NCI-H2171 treated with DMSO at 0.1 percent for 48 hours (cell line): ENCODE measurements at regions not wholly inside any gene's neighbourhood (a gene's known extent, or its start where the extent isn't known, plus 50 kb on each side); places are given as distances from the start of the nearest gene placed in this dataset.

ENCODE experiments used
- DNase-seq: peaks from one replicate; lab custom pipeline; 2025; lab: John Stamatoyannopoulos, UW

GRCh38 chr9:107644733-107645463, 155.3 kb upstream of the KLF4 start:
- DNase-seq = no peak

DNA sequence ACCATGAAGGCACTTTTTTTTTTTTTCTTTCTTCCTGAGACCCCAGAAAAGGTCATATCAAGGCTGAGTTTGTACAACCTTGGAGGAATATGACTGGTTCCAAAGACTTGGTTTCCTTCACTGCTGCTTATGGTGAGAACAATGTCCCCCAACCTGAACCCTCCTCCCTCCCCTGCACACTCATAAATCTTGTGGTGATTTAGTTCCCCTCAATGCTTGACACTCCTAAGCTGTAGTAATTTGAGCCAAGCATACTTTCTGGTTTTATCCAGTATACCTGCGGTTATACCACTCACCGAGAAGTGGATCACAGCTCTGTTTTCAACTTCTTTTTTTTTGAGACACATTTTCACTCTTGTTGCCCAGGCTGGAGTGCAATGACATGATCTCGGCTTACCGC, 149.9 kb upstream of the KLF4 start:
- DNase-seq = peak; percentile 43

DNA sequence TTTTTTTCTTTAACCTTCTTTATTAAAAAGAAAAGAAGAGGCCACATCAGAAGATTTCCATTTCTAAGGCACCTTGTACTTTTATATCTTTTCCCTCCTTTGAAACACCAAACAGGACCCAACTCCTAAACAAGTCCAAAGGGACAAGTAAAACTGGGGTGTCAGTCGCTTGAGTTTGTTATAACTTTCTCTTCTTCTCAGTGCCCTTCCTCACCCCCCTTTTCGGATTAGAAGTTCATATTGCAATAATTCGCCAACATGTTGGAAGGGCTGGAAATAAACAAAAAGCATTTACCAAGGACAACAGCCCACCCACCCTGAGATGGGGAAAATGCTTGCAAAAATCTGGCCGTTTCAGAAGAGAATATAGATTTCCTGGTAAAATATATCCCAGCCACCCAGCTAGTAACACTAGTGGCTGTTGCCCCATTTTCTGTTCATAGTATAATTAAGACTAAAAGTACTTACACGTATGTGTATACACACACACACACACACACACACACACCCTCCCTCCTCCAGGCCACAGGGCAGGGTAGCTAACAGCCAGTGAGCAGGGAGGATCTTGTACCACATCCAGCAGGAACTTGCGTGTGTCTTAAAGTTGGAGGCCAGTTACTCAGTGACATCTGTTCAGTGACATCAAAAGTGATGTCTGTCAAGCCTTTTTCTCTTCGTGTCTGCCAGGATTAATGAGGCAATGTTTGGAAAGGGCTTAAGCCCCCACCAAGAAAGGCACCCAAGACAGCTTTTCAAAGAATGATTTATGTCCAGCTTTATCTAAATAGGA, 149.1 kb upstream of the KLF4 start:
- peak; percentile 52 for DNase-seq

DNA sequence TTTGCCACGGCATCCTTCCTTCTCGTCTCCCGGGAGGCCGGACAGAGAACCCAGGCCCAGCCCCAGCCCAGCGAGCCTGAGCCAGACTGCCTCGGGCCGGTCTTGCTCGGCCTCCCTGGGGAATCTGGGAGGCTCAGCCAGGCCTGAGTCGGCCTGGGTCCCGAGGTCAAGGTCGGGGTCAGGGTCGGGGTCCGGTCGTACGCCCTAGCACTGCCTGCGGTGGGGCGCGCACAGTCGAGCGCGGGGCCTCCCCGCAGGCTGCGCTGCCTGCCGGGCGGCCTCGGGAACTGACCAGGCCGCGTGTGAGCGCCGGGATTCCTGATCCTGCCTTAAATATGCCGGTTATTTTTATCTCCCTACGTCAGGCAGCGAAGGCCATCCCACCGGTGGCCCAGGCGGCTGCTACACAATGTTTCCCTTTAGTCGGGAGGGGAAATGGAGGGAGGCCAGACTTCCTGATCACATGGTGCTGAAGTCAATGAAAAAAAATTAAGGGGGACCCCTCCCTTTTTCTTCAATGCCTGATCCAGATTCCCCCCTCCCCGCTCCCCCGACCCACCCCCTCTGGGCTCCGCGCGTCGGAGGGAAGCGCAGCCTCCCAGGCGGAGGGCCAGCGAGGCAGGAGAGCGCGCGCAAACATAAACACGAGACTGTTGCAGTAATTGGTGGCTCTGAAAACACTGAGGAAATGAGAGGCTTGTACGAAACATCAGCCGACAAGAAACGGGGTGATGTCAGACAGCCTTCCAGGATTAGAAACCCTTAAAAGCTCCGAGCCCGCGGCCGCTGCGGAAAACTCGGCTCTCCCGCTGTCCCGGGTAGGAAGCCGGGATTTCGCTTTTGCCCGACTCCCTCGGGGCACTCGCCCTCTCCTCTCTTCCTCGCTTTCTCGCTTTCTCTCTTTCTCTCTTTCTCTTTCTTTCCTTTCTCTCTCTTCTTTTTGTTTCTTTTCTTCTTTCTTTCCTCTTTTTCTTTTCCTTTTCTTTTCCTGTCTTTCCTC, 148.2 kb upstream of the KLF4 start:
- DNase-seq = peak; percentile 15

- DNase-seq = no peak
These were observed 147.2 kb upstream of the KLF4 start for GRCh38 chr9:107636571-107637381.

DNA sequence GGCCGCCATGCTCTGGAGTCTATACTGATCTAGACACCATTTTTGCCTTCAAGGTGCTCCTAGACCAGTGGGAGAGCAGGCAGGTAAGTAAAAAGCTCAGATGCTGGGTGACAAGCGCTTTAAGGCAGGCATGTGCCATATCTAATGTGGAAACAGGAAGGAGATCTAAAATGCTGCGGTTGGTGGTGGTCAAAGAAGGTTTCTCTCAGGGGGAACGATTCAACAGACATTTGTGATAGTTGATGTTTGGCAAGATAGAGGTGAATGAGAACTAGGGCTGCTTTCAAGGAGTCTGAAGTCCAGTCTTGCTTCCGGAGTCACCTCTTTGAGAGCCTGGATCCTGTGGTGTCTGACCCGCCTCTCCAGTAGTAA, 146.2 kb upstream of the KLF4 start:
- DNase-seq = no peak

GRCh38 chr9:107635101-107635802, 145.7 kb upstream of the KLF4 start:
- no peak for DNase-seq

- DNase-seq = peak; percentile 11
These were observed 143.8 kb upstream of the KLF4 start for GRCh38 chr9:107633406-107633805.

DNA sequence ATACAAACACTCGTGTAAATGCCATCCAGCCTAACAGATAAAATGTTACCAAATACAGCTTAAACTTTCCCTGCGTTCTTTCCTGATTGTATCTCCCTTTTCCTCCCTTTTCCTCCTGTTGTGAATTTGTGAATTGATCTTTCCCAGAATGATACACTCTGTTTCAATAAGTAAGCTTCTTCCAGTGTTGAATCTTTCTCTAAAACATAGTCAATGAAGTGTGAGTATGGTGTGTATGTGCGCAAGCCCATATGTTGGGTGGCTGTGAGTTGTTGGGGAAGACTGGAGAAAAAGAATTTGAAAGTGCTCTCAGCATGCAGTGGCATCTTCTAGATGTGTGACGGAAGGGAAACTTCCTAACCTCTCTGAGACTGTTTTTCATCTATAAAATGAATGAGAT, 143.1 kb upstream of the KLF4 start:
- DNase-seq = no peak

- DNase-seq = no peak
These were observed 142.6 kb upstream of the KLF4 start for GRCh38 chr9:107632216-107632615.

- no peak for DNase-seq
These were observed 142.2 kb upstream of the KLF4 start for GRCh38 chr9:107631788-107632187.

DNA sequence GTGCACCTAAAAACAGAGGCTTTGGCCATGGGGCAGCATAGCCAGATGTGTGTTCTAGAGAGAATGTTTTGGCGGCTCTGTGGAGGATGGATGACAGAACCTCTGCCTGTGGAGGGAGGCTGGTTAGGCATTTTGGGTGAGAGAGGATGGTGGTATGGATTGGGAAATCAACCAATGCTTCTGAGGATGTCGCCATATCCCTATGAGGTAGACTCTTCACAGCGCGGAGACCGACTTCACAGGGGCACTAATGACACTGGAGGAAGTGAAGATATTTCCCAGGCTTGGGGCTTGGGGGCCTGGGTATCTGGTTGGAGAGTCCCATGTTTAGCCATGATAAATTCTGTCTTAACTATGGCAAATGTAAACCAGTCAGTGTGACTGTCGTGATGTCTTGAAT, 140.6 kb upstream of the KLF4 start:
- DNase-seq = no peak

DNA sequence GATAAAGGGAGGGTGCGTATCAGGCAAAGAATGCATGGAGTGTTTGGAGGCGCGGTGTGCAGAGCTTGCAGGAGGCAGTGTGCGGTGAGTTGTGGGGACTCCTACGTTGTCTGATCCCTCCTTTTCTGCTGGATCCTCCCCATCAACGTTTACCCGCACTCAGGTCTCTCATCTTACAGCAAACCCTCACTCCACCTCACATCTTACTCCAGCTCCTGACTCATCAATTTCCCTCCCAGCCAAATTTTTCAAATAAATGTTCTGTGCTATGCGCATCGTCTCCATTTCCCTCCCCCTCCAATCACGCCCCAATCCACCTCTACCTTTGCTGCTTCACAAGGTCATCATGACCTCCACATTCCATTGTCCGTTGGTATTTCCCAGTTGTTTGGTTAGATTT, 138.9 kb upstream of the KLF4 start:
- no peak for DNase-seq

DNA sequence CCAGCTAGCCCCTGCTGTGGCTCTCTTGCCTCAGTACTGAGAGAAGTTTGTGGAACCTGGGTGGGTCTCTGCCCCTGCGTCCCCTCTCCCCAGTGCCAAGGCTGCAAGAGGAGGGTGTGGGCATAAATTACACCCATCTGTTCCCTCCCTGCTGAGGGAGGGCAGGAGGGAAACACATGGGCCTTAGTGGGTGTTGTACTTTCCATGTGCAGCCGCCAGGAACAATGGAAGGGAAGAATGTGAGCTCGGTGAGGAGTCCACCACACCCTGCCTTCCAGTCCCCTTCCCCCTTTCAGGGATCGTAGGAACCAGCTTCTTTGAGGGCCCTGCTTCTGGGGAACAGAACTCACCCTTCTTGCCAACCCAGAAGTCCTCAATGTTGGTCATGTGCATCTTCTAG, 138.2 kb upstream of the KLF4 start:
- DNase-seq = peak; percentile 7

GRCh38 chr9:107626118-107626517, 136.5 kb upstream of the KLF4 start:
- no peak for DNase-seq

DNA sequence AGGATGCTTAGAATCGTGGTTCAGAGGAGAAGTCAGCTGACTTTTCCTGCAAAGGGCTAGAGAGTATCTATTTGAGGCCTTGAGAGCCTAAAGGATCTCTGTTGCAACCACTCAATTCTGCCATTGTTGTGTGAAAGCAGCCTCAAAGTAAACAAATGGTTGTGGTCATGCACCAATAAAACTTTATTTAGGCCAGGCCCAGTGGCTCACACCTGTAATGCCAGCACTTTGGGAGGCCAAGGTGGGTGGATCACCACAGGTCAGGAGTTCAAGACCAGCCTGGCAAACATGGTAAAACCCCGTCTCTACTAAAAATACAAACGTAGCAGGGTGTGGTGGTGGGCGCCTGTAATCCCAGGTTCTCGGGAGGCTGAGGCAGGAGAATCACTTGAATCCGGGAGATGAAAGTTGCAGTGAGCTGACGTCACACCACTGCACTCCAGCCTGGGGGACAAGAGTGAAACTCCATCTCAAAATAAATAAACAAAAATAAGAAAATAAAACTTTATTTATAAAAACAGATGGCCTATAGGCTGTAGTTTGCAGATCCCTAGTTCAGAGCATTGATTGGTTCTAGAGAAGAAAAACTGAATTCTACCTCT, 135.9 kb upstream of the KLF4 start:
- DNase-seq = no peak

DNA sequence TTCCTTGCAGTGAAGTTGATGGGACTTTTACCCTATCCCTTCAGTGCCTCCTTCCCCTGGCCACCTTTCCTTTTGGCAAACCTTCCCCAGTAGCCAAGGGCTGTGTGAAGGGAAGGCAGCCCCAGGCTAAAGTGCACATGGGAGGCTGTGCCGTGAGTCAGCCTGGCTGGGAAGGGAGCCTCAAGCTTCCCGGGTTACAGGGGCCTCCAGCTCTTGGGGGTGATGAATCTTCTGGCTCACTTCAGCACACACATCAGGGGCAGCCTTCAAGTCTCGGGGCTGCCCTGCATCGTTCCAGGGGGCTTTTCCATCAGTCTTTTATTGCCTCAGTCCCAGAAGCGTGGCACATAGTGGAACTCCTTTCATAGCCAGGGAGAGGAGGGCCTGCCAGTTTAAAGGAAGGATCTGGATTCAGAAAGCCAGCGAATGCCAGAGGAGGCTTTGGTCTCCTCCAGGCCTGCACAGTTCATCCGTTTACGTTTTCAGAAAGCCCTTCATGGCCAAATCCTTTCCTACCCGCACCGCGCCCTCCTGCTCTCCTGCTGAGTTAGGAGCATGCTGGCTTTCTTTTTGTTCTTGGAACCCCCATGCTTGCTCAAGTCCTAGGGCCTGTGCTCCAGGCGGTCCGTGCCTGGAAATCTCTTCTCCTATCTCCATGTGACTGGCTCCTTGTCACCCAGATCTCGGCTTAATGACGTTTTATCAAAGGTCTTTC, 134.8 kb upstream of the KLF4 start:
- DNase-seq = no peak

DNA sequence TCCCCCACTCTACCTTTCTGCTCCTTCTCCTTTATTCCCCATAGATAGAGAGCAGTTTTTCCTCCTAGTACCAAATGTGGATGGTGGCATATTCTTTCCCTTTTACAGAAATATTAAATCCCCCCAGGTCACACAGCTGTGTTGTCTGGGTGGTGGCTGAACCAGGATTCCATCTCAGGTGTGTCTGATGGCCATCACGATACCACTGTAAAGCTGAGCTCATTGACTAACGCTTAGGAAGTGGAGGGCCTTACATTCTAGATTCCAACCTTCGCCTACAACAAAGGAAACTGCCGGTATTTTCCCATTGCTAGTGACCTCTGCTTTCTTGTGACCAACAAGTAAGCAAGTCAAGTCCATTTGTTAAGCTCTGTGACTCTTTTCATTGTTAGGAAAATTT, 131.9 kb upstream of the KLF4 start:
- DNase-seq = no peak

DNA sequence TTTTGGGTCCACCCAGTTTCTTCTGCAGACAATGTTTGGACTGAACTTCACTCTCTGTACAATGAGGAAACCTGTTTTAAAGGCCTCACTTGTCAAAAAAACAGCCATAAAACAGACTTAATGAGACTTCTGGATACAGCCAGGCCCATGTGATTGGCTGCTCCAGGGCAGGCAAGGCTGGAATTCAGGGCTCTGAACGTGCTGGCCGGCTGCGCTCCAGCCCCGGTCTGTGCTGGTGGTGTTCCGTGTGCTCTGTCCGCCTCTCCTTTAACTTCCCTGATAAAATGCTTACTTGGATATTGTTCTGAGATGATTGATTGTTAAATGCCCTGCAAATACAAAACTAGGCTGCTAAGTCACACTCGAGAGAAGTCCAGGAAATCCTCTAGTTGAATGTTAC, 131.2 kb upstream of the KLF4 start:
- no peak for DNase-seq

DNA sequence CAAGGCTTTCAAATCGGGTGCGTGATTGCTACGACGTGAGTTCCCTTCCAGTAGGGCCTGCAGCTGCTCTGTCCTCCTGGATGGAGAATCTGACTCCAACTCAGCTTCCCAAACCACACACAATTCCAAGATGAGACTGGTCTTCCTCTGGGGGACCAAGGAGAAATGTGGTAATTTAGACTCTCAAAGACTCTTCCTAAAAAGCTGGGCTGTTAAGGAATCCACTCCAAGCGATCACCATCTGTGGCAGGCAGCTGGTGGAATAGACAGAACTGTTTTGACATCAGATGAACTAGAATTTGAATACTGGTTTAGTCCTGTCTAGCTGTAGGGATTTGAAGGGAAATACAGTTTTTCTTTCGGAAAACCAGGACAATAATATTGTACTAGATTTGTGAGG, 130.7 kb upstream of the KLF4 start:
- DNase-seq = peak; percentile 9
